HFFc6 (cell line): ENCODE measurements at regions not wholly inside any gene's neighbourhood (a gene's known extent, or its start where the extent isn't known, plus 50 kb on each side); places are given as distances from the start of the nearest gene placed in this dataset.
"Not testable (repeated sequence)": the region's sequence is repeated elsewhere in the genome, so short reads cannot be mapped to it uniquely, and the experiment has no call there.

ENCODE experiments used
- DNase-seq: peaks from one replicate; pipeline ENCODE4 v3.0.0-alpha.2; 2018
- H3K27ac Mint-ChIP-seq: 2 replicates; pipeline ENCODE4 v1.8.0; 2020; ENCODE audit warnings: mild to moderate bottlenecking, mixed read lengths
- H3K27me3 Mint-ChIP-seq: 2 replicates; pipeline ENCODE4 v1.8.0; 2021; ENCODE audit warnings: mild to moderate bottlenecking, moderate library complexity, mixed read lengths; ENCODE audit not compliant: insufficient read depth
- H3K36me3 Mint-ChIP-seq: 2 replicates; pipeline ENCODE4 v1.8.0; 2021; ENCODE audit warnings: low read depth, mixed read lengths
- H3K4me1 Mint-ChIP-seq: 2 replicates; pipeline ENCODE4 v1.8.0; 2020; ENCODE audit warnings: low read depth, mixed read lengths
- H3K4me3 Mint-ChIP-seq: 2 replicates; pipeline ENCODE4 v1.8.0; 2020; ENCODE audit warnings: mild to moderate bottlenecking, moderate library complexity, mixed read lengths
- H3K9me3 Mint-ChIP-seq: 2 replicates; pipeline ENCODE4 v1.8.0; 2020; ENCODE audit warnings: mild to moderate bottlenecking, mixed read lengths
- CTCF ChIP-seq: fragments of 200-600 bp; sonication (generic); IDR thresholded peaks from 2 replicates; pipeline ENCODE4 v1.5.0; 2021; ENCODE audit warnings: antibody characterized with exemption, mild to moderate bottlenecking

GRCh38 chr3:139132976-139133375 is 88.3 kb upstream of the PRR23C start:
- Mint-ChIP-seq H3K9me3 (no peaks in the 10 kb centered on the region), H3K36me3 (no peaks in the 10 kb centered on the region), H3K27ac (no peak overlapping the region), H3K4me3 (no peak overlapping the region), H3K4me1 (peaks cover 12% of the 10 kb centered on the region), H3K27me3 (peaks cover 2% of the 10 kb centered on the region; the same call in 1 of the 2 replicates)
- no peak for DNase-seq
- TF ChIP-seq CTCF = no peak

GRCh38 chr3:139134678-139135372 is 90.1 kb upstream of the PRR23C start:
- no peak for DNase-seq
- no peak for TF ChIP-seq CTCF

GRCh38 chr3:139135657-139136056 is 91.0 kb upstream of the PRR23C start:
- Mint-ChIP-seq H3K27ac (no peak overlapping the region), H3K4me3 (no peak overlapping the region), H3K36me3 (no peaks in the 10 kb centered on the region), H3K4me1 (no peaks in the 10 kb centered on the region), H3K9me3 (no peaks in the 10 kb centered on the region), H3K27me3 (peaks cover 2% of the 10 kb centered on the region; the same call in 1 of the 2 replicates)
- TF ChIP-seq CTCF = no peak
- DNase-seq = no peak

More at GRCh38 chr3:139134678-139135372, 90.1 kb upstream of the PRR23C start:
- Mint-ChIP-seq H3K27me3 (peaks cover 2% of the 10 kb centered on the region; the same call in 1 of the 2 replicates), H3K4me3 (no peak overlapping the region), H3K9me3 (no peaks in the 10 kb centered on the region), H3K36me3 (no peaks in the 10 kb centered on the region), H3K27ac (no peak overlapping the region), H3K4me1 (no peaks in the 10 kb centered on the region)

GRCh38 chr3:139136469-139137202 is 91.9 kb upstream of the PRR23C start:
- H3K27me3 Mint-ChIP-seq = peaks cover 1% of the 10 kb centered on the region; the same call in 1 of the 2 replicates
- no peaks in the 10 kb centered on the region for H3K4me1 Mint-ChIP-seq
- no peak overlapping the region for H3K27ac Mint-ChIP-seq
- H3K36me3 Mint-ChIP-seq = no peaks in the 10 kb centered on the region
- H3K9me3 Mint-ChIP-seq = no peaks in the 10 kb centered on the region
- DNase-seq = no peak
- no peak overlapping the region for H3K4me3 Mint-ChIP-seq
- TF ChIP-seq CTCF = no peak

GRCh38 chr3:139140553-139140952 is 95.9 kb upstream of the PRR23C start:
- Mint-ChIP-seq H3K9me3 (no peaks in the 10 kb centered on the region), H3K27ac (no peak overlapping the region), H3K4me1 (no peaks in the 10 kb centered on the region), H3K4me3 (no peak overlapping the region), H3K36me3 (no peaks in the 10 kb centered on the region), H3K27me3 (peaks cover 1% of the 10 kb centered on the region; the same call in 1 of the 2 replicates)
- DNase-seq = no peak
- no peak for TF ChIP-seq CTCF

- not testable (repeated sequence) for DNase-seq, H3K4me1 Mint-ChIP-seq, H3K36me3 Mint-ChIP-seq, H3K27me3 Mint-ChIP-seq, H3K9me3 Mint-ChIP-seq, H3K27ac Mint-ChIP-seq, H3K4me3 Mint-ChIP-seq
Observed at GRCh38 chr3:139145980-139146379, 101.3 kb upstream of the PRR23C start.
